ENCODE measurements at regions not wholly inside any gene's neighbourhood (a gene's known extent, or its start where the extent isn't known, plus 50 kb on each side); places are given as distances from the start of the nearest gene placed in this dataset.
A peak's percentile ranks its signal among the peaks of the same experiment; 100 is the strongest.

- no peaks in the 10 kb centered on the region for H3K27me3 Mint-ChIP-seq (ENCODE audit: low read depth)
- no peak overlapping the region for H3K4me3 Mint-ChIP-seq
Measured at GRCh38 chr15:58327958-58328357, 103.8 kb upstream of the LIPC start.

GRCh38 chr15:58329211-58329610 is 102.6 kb upstream of the LIPC start:
- H3K4me3 Mint-ChIP-seq = no peak overlapping the region
- peaks cover 8% of the 10 kb centered on the region for H3K36me3 Mint-ChIP-seq (ENCODE audit: low read depth)
- H3K27me3 Mint-ChIP-seq (ENCODE audit: low read depth) = no peaks in the 10 kb centered on the region
- TF ChIP-seq CTCF (IDR thresholded peaks at IDR 0.05; ENCODE audit: unreplicated experiment in 3 of 3) = no peak
- H3K9me3 Mint-ChIP-seq = peaks cover 20% of the 10 kb centered on the region
- H3K4me1 Mint-ChIP-seq = peaks cover 46% of the 10 kb centered on the region
- peak overlapping the region; percentile 23 to 74 (median 50) for H3K27ac Mint-ChIP-seq

More at GRCh38 chr15:58327958-58328357, 103.8 kb upstream of the LIPC start:
- Mint-ChIP-seq H3K4me1 (peaks cover 37% of the 10 kb centered on the region), H3K36me3 (ENCODE audit: low read depth) (peaks cover 4% of the 10 kb centered on the region), H3K27ac (no peak overlapping the region), H3K9me3 (peaks cover 17% of the 10 kb centered on the region)
- TF ChIP-seq CTCF (IDR thresholded peaks at IDR 0.05; ENCODE audit: unreplicated experiment in 3 of 3) = no peak

- TF ChIP-seq CTCF (IDR thresholded peaks at IDR 0.05; ENCODE audit: unreplicated experiment in 3 of 3) = no peak
- Mint-ChIP-seq H3K27ac (peak overlapping the region; percentile 97), H3K9me3 (peaks cover 22% of the 10 kb centered on the region), H3K4me1 (peaks cover 46% of the 10 kb centered on the region), H3K4me3 (peak overlapping the region in 2 of 3 experiments; percentile 18 to 20), H3K36me3 (ENCODE audit: low read depth) (peaks cover 8% of the 10 kb centered on the region), H3K27me3 (ENCODE audit: low read depth) (no peaks in the 10 kb centered on the region)
Measured at GRCh38 chr15:58329781-58330671, 101.8 kb upstream of the LIPC start.

- peaks cover 46% of the 10 kb centered on the region for H3K4me1 Mint-ChIP-seq
- H3K27me3 Mint-ChIP-seq (ENCODE audit: low read depth) = no peaks in the 10 kb centered on the region
- peaks cover 20% of the 10 kb centered on the region for H3K9me3 Mint-ChIP-seq
- peak overlapping the region; percentile 97 for H3K27ac Mint-ChIP-seq
- peaks cover 8% of the 10 kb centered on the region for H3K36me3 Mint-ChIP-seq (ENCODE audit: low read depth)
- peak overlapping the region; percentile 18 to 27 (median 20) for H3K4me3 Mint-ChIP-seq
- no peak for TF ChIP-seq CTCF (IDR thresholded peaks at IDR 0.05; ENCODE audit: unreplicated experiment in 3 of 3)
Measured at GRCh38 chr15:58330741-58331559, 100.8 kb upstream of the LIPC start.

- H3K9me3 Mint-ChIP-seq = peaks cover 14% of the 10 kb centered on the region
- H3K27me3 Mint-ChIP-seq (ENCODE audit: low read depth) = no peaks in the 10 kb centered on the region
- no peak for TF ChIP-seq CTCF (IDR thresholded peaks at IDR 0.05; ENCODE audit: unreplicated experiment in 3 of 3)
- H3K27ac Mint-ChIP-seq = peak overlapping the region; percentile 97
- peaks cover 46% of the 10 kb centered on the region for H3K4me1 Mint-ChIP-seq
- peak overlapping the region; percentile 37 to 39 (median 37) for H3K4me3 Mint-ChIP-seq
- H3K36me3 Mint-ChIP-seq (ENCODE audit: low read depth) = peaks cover 8% of the 10 kb centered on the region
Measured at GRCh38 chr15:58331560-58331912, 100.3 kb upstream of the LIPC start.
